Astrocyte (in vitro differentiated cells and primary cell): ENCODE measurements at regions not wholly inside any gene's neighbourhood (a gene's known extent, or its start where the extent isn't known, plus 50 kb on each side); places are given as distances from the start of the nearest gene placed in this dataset.

Experiments used
- DNase-seq: peaks from one replicate; pipeline ENCODE4 v3.0.0-alpha.2; 2010; ENCODE audit warnings: low read depth
- FAIRE-seq: peaks from 2 replicates; lab custom pipeline; 2011; peaks lifted over from hg19 to GRCh38; lab: Jason Lieb, UNC
- H2AFZ ChIP-seq: 2 replicates; pipeline ENCODE4 v1.6.0; 2012; ENCODE audit warnings: low read depth, low read length, inconsistent platforms
- H3K27ac ChIP-seq: 2 replicates; pipeline ENCODE4 v1.5.1; 2011; ENCODE audit warnings: low read depth, low read length, inconsistent platforms
- H3K27me3 ChIP-seq: 2 replicates; pipeline ENCODE4 v1.6.0; 2011; ENCODE audit warnings: low read length, inconsistent platforms; ENCODE audit not compliant: insufficient read depth
- H3K36me3 ChIP-seq: 2 replicates; pipeline ENCODE4 v1.5.1; 2011; ENCODE audit warnings: low read length, inconsistent platforms; ENCODE audit not compliant: insufficient read depth
- H3K4me1 ChIP-seq: 2 replicates; pipeline ENCODE4 v1.5.1; 2011; ENCODE audit warnings: low read length, inconsistent platforms; ENCODE audit not compliant: insufficient read depth
- H3K4me2 ChIP-seq: 2 replicates; pipeline ENCODE4 v1.6.0; 2012; ENCODE audit warnings: low read length, inconsistent platforms
- H3K4me3 ChIP-seq: 2 replicates; pipeline ENCODE4 v1.5.1; 2011; ENCODE audit warnings: low read depth, mild to moderate bottlenecking, low read length, inconsistent platforms; ENCODE audit not compliant: insufficient read depth
- H3K79me2 ChIP-seq: 2 replicates; pipeline ENCODE4 v1.6.0; 2012; ENCODE audit warnings: mild to moderate bottlenecking, low read length, inconsistent platforms; ENCODE audit not compliant: insufficient read depth
- H3K9ac ChIP-seq: 2 replicates; pipeline ENCODE4 v1.6.0; 2012; ENCODE audit warnings: mild to moderate bottlenecking, low read length, inconsistent platforms
- H3K9me3 ChIP-seq: 2 replicates; pipeline ENCODE4 v1.5.1; 2012; ENCODE audit warnings: low read depth, mild to moderate bottlenecking, low read length, inconsistent platforms; ENCODE audit not compliant: insufficient read depth
- H4K20me1 ChIP-seq: 2 replicates; pipeline ENCODE4 v1.6.0; 2012; ENCODE audit warnings: low read length, inconsistent platforms; ENCODE audit not compliant: insufficient read depth
- H3K27ac Mint-ChIP-seq: one replicate; pipeline ENCODE4 v1.8.0; 2021; ENCODE audit warnings: mild to moderate bottlenecking, mixed read lengths; ENCODE audit not compliant: unreplicated experiment
- H3K27me3 Mint-ChIP-seq: one replicate; pipeline ENCODE4 v1.8.0; 2021; ENCODE audit warnings: low read depth, mixed read lengths; ENCODE audit not compliant: unreplicated experiment
- H3K36me3 Mint-ChIP-seq: one replicate; pipeline ENCODE4 v1.8.0; 2021; ENCODE audit warnings: low read depth, mixed read lengths; ENCODE audit not compliant: unreplicated experiment
- H3K4me1 Mint-ChIP-seq: one replicate; pipeline ENCODE4 v1.8.0; 2021; ENCODE audit warnings: low read depth, mixed read lengths; ENCODE audit not compliant: unreplicated experiment
- H3K4me3 Mint-ChIP-seq: one replicate; pipeline ENCODE4 v1.8.0; 2021; ENCODE audit warnings: mild to moderate bottlenecking, moderate library complexity, mixed read lengths; ENCODE audit not compliant: unreplicated experiment
- H3K9me3 Mint-ChIP-seq: one replicate; pipeline ENCODE4 v1.8.0; 2021; ENCODE audit warnings: mild to moderate bottlenecking, mixed read lengths; ENCODE audit not compliant: unreplicated experiment
- EZH2 ChIP-seq: IDR thresholded peaks from 2 replicates; pipeline ENCODE4 v1.6.1; 2012; ENCODE audit warnings: mild to moderate bottlenecking, low read length, inconsistent platforms; ENCODE audit not compliant: insufficient read depth
- TF ChIP-seq, protein P1 (sequence below): IDR thresholded peaks from 2 replicates; pipeline ENCODE4 v1.5.1; 2011; ENCODE audit warnings: low read depth, mild to moderate bottlenecking, inconsistent platforms, low read length, moderate library complexity; ENCODE audit not compliant: insufficient read depth

DNA sequence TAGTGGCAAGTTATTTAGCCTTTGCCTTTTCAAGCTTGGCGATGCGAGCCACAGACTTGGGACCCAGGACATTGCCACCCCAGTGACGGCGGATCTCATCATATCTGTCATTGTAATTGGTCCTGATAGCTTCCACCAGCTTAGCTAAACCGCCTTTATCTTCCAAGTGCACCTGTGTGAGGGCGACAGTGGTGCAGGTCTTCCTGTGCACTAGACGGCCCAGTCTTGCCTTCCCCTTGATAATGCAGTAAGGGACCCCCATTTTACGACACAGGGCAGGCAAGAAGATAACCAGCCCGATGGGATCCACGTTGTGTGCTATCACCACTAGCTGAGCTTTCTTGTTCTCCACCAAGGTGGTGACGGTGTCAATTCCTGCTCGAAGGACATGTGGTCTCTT lies 99.6 kb upstream of the ITGB1 start:
- no peaks in the 10 kb centered on the region for H4K20me1 ChIP-seq
- no peak for FAIRE-seq
- no peaks in the 10 kb centered on the region for H3K36me3 ChIP-seq
- no peaks in the 10 kb centered on the region for H3K27me3 ChIP-seq
- Mint-ChIP-seq H3K9me3 (peaks cover 8% of the 10 kb centered on the region), H3K27ac (no peak overlapping the region), H3K27me3 (no peaks in the 10 kb centered on the region), H3K36me3 (peaks cover 4% of the 10 kb centered on the region), H3K4me3 (no peak overlapping the region), H3K4me1 (peaks cover 9% of the 10 kb centered on the region)
- no peak for DNase-seq
- no peak overlapping the region for H3K9ac ChIP-seq
- no peaks in the 10 kb centered on the region for H3K4me1 ChIP-seq
- no peak overlapping the region for H3K4me2 ChIP-seq
- no peak overlapping the region for H2AFZ ChIP-seq
- H3K27ac ChIP-seq = no peak overlapping the region
- no peaks in the 10 kb centered on the region for H3K9me3 ChIP-seq
- no peak for TF ChIP-seq EZH2
- TF ChIP-seq, protein P1, sequence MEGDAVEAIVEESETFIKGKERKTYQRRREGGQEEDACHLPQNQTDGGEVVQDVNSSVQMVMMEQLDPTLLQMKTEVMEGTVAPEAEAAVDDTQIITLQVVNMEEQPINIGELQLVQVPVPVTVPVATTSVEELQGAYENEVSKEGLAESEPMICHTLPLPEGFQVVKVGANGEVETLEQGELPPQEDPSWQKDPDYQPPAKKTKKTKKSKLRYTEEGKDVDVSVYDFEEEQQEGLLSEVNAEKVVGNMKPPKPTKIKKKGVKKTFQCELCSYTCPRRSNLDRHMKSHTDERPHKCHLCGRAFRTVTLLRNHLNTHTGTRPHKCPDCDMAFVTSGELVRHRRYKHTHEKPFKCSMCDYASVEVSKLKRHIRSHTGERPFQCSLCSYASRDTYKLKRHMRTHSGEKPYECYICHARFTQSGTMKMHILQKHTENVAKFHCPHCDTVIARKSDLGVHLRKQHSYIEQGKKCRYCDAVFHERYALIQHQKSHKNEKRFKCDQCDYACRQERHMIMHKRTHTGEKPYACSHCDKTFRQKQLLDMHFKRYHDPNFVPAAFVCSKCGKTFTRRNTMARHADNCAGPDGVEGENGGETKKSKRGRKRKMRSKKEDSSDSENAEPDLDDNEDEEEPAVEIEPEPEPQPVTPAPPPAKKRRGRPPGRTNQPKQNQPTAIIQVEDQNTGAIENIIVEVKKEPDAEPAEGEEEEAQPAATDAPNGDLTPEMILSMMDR = no peak
- no peak overlapping the region for H3K4me3 ChIP-seq
- no peaks in the 10 kb centered on the region for H3K79me2 ChIP-seq

DNA sequence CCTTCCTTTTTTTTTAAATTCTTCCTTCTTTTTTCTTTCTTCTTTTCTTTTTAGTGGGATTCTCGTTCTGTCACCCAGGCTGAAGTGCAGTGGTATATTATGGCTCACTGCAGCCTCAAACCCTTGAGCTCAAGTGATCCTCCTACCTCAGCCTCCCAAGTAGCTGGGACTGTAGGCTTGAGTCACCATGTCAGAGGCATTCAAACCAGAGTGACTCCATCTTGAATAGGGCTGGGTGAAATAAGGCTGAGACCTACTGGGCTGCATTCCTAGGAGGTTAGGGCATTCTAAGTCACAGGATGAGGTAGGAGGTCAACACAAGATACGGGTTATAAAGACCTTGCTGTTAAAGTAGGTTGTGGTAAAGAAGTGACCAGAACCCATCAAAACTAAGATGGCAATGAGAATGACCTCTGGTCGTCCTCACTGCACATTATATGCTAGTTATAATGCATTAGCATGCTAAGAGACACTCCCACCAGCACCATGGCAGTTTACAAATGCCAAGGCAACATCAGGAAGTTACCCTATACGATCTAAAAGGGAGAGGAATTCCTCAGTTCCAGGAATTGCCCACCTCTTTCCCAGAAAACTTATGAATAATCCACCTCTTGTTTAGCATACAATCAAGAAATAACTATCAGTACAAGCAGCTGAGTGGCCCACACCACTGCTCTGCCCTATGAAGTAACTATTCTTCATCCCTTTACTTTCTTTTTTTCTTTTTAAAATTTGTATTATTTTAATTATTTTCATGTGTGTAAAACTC lies 99.0 kb upstream of the ITGB1 start:
- Mint-ChIP-seq H3K27ac (no peak overlapping the region), H3K27me3 (no peaks in the 10 kb centered on the region), H3K36me3 (peaks cover 4% of the 10 kb centered on the region), H3K4me3 (no peak overlapping the region), H3K4me1 (peaks cover 9% of the 10 kb centered on the region), H3K9me3 (peaks cover 5% of the 10 kb centered on the region)
- no peak overlapping the region for H3K27ac ChIP-seq
- FAIRE-seq = no peak
- DNase-seq = no peak
- no peak overlapping the region for H3K4me3 ChIP-seq
- no peaks in the 10 kb centered on the region for H3K79me2 ChIP-seq
- no peaks in the 10 kb centered on the region for H3K27me3 ChIP-seq
- H2AFZ ChIP-seq = no peak overlapping the region
- H3K4me1 ChIP-seq = no peaks in the 10 kb centered on the region
- TF ChIP-seq EZH2 = no peak
- TF ChIP-seq, protein P1 = no peak
- H4K20me1 ChIP-seq = no peaks in the 10 kb centered on the region
- H3K36me3 ChIP-seq = no peaks in the 10 kb centered on the region
- no peak overlapping the region for H3K9ac ChIP-seq
- no peaks in the 10 kb centered on the region for H3K9me3 ChIP-seq
- no peak overlapping the region for H3K4me2 ChIP-seq

DNA sequence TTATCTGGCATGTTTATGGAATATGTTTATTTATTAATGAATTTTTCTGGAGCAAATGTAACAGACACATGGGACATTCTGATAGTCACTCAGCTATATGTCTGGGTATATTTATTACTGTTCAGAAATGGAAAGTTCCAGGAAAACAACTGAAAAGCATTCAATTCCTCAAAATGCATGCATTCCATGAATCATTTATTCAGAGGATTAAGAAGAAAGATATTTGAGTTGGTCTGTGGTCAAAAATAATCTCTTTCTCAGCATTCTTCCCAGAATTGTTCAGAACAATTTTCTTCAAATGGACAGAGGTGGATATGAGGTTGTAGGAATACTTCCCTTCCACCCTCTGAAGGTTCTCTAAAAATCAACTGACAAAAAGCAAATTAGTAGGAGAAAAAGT lies 97.6 kb upstream of the ITGB1 start:
- peaks cover 4% of the 10 kb centered on the region for H3K36me3 Mint-ChIP-seq
- Histone ChIP-seq H3K9me3 (no peaks in the 10 kb centered on the region), H4K20me1 (no peaks in the 10 kb centered on the region), H3K9ac (no peak overlapping the region), H3K79me2 (no peaks in the 10 kb centered on the region), H3K4me1 (no peaks in the 10 kb centered on the region), H3K4me3 (no peak overlapping the region), H3K27me3 (no peaks in the 10 kb centered on the region), H3K27ac (no peak overlapping the region), H3K36me3 (no peaks in the 10 kb centered on the region), H3K4me2 (peak overlapping the region; percentile 35), H2AFZ (no peak overlapping the region)
- H3K27ac Mint-ChIP-seq = no peak overlapping the region
- H3K4me1 Mint-ChIP-seq = peaks cover 9% of the 10 kb centered on the region
- H3K9me3 Mint-ChIP-seq = peaks cover 5% of the 10 kb centered on the region
- FAIRE-seq (peak; percentile 77), DNase-seq (peak; percentile 82)
- H3K4me3 Mint-ChIP-seq = peak overlapping the region; percentile 0
- H3K27me3 Mint-ChIP-seq = no peaks in the 10 kb centered on the region
- TF ChIP-seq, protein P1 = no peak
- TF ChIP-seq EZH2 = no peak
